HG02943 (cell line): ENCODE measurements at regions not wholly inside any gene's neighbourhood (a gene's known extent, or its start where the extent isn't known, plus 50 kb on each side); places are given as distances from the start of the nearest gene placed in this dataset.
"Not testable (repeated sequence)": the region's sequence is repeated elsewhere in the genome, so short reads cannot be mapped to it uniquely, and the experiment has no call there.

ENCODE experiments used
- ATAC-seq: cut with Tn5 transposase; IDR thresholded peaks from one replicate; pipeline ENCODE4 v1.9.1; 2021; ENCODE audit warnings: mild to moderate bottlenecking, low read depth, moderate library complexity; ENCODE audit not compliant: unreplicated experiment

GRCh38 chr4:160523231-160523630, 1420.4 kb downstream of the RAPGEF2 start:
- no peak for ATAC-seq

GRCh38 chr4:160537681-160538080, 1434.8 kb downstream of the RAPGEF2 start:
- ATAC-seq: no peak

DNA sequence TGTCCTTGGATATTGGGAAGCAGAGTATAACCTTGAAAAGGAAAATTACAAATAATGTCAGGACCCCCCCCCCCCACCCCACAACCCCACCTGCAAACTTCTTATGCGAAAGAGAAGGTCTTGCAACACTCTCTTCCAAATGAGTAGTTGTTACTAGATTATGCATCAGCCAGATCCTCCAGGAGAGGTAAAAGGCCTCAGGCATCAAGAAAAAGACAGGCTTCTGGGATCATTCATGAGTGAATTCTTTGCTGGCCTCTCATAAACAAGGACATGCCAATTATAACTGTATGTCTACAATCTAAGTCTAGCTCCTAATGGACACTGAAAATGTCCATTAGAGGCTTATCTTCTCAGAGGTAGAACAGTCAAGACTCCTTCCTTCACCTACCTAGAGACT, 1443.3 kb downstream of the RAPGEF2 start:
- ATAC-seq: no peak

GRCh38 chr4:160549951-160550519, 1447.2 kb downstream of the RAPGEF2 start:
- not testable (repeated sequence) for ATAC-seq

GRCh38 chr4:160562661-160563060, 1459.8 kb downstream of the RAPGEF2 start:
- no peak for ATAC-seq

DNA sequence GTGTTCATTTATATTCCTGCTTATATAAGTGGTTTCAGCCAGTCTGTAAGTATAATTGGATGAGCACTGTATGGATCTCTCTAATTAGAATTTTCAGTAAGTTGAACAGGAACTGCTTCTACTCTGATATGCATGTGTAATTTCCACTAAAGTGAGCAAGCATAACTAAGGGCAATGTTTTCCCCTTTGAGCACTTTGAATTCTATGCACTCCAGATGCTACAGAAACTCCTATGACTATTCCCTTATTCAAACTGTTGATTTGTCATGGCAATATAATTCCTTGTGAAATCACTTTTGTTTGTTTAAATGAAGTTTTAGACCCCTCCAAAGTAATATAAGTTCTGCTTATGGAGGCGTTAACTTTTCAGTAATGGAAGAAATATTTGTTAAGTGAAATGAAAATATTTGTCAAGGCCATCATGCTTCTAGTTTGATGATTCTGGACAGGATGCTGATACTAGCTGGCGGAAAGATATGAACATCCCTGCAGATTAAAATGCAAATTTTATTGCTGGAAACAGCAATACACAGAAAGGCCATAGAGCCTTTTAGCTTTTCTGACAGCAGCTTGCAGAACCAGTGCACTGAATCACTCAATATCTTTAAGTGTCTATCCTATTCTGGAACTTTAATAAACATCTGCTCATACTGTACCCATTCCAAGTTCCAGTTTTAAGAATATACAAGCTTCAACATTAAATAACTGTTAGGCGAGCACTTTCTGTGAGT, 1460.8 kb downstream of the RAPGEF2 start:
- no peak for ATAC-seq

- no peak for ATAC-seq
Measured at GRCh38 chr4:160567634-160568033, 1464.8 kb downstream of the RAPGEF2 start.

DNA sequence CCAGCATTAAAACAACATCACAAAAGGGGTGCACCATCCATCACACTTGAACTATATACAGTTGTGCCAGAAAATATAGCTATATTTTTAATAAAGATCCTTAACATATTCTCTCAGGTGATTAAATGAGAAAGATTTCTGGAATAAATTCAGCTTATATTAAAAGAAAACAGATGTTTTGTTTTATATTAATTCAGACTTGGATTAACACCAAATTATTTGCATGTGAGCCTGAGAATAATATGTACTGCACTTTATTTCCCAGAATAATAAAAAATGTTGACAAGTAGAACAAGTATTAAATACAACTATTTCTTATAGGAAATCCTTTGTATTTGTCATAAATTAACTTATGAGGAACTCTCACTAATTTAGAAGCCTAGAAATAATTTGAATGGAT, 1467.4 kb downstream of the RAPGEF2 start:
- no peak for ATAC-seq

DNA sequence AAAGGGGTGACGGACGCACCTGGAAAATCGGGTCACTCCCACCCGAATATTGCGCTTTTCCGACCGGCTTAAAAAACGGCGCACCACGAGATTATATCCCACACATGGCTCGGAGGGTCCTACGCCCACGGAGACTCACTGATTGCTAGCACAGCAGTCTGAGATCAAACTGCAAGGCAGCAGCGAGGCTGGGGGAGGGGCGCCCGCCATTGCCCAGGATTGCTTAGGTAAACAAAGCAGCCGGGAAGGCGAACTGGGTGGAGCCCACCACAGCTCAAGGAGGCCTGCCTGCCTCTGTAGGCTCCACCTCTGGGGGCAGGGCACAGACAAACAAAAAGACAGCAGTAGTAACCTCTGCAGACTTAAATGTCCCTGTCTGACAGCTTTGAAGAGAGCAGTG, 1471.4 kb downstream of the RAPGEF2 start:
- not testable (repeated sequence) for ATAC-seq

GRCh38 chr4:160580581-160580980, 1477.7 kb downstream of the RAPGEF2 start:
- ATAC-seq: no peak

DNA sequence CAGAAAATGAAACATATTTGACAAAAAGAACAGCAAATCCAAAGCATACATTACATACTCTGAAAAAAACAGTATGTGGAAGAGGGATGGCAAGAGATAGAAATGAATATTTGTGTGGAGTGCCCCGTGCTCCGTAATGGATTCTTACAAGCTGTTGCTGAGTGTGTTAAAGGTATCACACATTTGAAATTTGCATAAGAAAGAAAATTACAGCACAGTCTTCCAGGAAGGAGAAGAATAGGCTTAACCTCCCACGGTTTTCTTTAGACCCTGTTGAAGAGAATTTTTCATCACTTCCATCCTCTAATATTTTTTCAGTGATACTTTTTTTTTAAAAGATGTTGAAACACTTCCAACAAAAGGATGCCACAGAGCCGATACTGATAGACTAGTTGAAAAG, 1489.4 kb downstream of the RAPGEF2 start:
- no peak for ATAC-seq

DNA sequence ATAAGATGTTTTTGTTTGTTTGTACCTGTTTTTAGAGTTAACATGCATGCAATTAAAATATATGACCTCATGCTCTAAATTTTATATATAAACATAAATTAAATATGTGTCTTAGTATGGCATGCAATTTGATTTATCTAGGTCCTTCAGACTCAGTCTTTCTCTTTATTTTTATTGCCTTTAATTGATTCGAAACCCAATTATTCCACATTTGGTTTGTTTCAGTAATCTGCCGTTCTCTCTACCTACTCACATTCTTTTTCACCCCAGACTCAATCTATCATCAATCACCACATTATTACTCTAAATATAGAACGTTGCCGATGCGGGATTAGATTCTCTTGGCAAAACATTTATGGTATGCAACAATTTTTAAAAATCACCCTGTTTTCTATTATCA, 1492.8 kb downstream of the RAPGEF2 start:
- no peak for ATAC-seq

- ATAC-seq: no peak
Measured at GRCh38 chr4:160604541-160604940, 1501.7 kb downstream of the RAPGEF2 start.

DNA sequence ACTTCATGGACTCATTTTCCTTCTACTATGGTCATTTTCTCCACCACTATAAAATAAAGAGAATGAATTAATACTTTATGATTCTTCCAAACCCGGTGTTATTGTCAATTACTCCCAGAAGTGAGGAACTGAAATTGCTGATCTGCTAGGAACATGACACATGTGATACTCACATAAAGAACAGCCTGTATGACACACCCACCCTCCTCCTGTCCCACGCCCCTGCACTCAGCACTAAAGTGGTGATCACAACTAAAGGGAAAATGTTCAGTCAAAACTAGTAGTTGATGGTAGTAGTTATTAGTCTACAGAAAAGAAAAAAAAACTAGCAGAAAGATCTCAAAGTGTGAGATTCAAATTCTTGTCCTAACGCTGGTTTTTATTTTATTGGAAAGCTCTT, 1508.3 kb downstream of the RAPGEF2 start:
- ATAC-seq: no peak

- ATAC-seq: no peak
Measured at GRCh38 chr4:160631044-160631443, 1528.2 kb downstream of the RAPGEF2 start.

- no peak for ATAC-seq
Measured at GRCh38 chr4:160652790-160653189, 1511.0 kb downstream of the FSTL5 start.

GRCh38 chr4:160675550-160675949, 1488.2 kb downstream of the FSTL5 start:
- ATAC-seq: no peak

GRCh38 chr4:160685729-160686128, 1478.1 kb downstream of the FSTL5 start:
- no peak for ATAC-seq

- ATAC-seq: no peak
Measured at GRCh38 chr4:160701671-160702070, 1462.1 kb downstream of the FSTL5 start.

GRCh38 chr4:160709026-160709425, 1454.8 kb downstream of the FSTL5 start:
- ATAC-seq: no peak

- ATAC-seq: no peak
Measured at GRCh38 chr4:160709546-160709945, 1454.3 kb downstream of the FSTL5 start.

- no peak for ATAC-seq
Measured at GRCh38 chr4:160716551-160716950, 1447.2 kb downstream of the FSTL5 start.
